Osteocyte (in vitro differentiated cells): ENCODE measurements at regions not wholly inside any gene's neighbourhood (a gene's known extent, or its start where the extent isn't known, plus 50 kb on each side); places are given as distances from the start of the nearest gene placed in this dataset.

ENCODE experiments used
- DNase-seq: peaks from one replicate; pipeline ENCODE4 v3.0.0; 2021; ENCODE audit warnings: mixed read lengths; ENCODE audit not compliant: unreplicated experiment; ENCODE audit errors: extremely low spot score
- H3K27ac Mint-ChIP-seq: one replicate; pipeline ENCODE4 v1.8.0; 2021; ENCODE audit warnings: mild to moderate bottlenecking, mixed read lengths; ENCODE audit not compliant: unreplicated experiment
- H3K27me3 Mint-ChIP-seq: one replicate; pipeline ENCODE4 v1.8.0; 2021; ENCODE audit warnings: mixed read lengths; ENCODE audit not compliant: unreplicated experiment
- H3K36me3 Mint-ChIP-seq: one replicate; pipeline ENCODE4 v1.8.0; 2021; ENCODE audit warnings: mixed read lengths; ENCODE audit not compliant: unreplicated experiment
- H3K4me1 Mint-ChIP-seq: one replicate; pipeline ENCODE4 v1.8.0; 2021; ENCODE audit warnings: mixed read lengths; ENCODE audit not compliant: unreplicated experiment
- H3K4me3 Mint-ChIP-seq: one replicate; pipeline ENCODE4 v1.8.0; 2021; ENCODE audit warnings: mild to moderate bottlenecking, moderate library complexity, mixed read lengths; ENCODE audit not compliant: unreplicated experiment
- H3K9me3 Mint-ChIP-seq: one replicate; pipeline ENCODE4 v1.8.0; 2021; ENCODE audit warnings: mixed read lengths; ENCODE audit not compliant: unreplicated experiment
- TF ChIP-seq, protein P1 (sequence below): fragments of 200-600 bp; sonication (generic); IDR thresholded peaks from 2 replicates; pipeline ENCODE4 v1.5.0; 2021; ENCODE audit warnings: antibody characterized with exemption, mild to moderate bottlenecking, moderate library complexity

DNA sequence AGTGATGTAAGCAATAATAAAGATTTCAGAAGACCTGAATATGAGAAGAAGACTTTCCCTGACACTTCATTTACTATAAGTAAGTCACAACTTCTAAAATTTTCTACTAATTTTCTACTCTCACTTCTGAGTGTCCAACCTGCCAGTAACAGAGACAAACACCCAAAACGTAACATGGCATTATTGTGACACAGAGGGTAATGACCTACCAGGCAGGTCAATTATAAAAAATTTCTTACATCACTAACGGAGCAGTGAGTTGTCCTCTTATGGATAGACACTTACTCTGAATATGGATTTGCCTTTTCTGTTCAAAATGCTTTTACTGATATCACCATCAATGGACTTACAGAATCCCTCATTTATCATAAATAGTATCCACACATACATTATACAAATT lies 405.9 kb upstream of the MAGEB16 start:
- no peak overlapping the region for H3K27ac Mint-ChIP-seq
- no peaks in the 10 kb centered on the region for H3K36me3 Mint-ChIP-seq
- H3K27me3 Mint-ChIP-seq: peaks cover 2% of the 10 kb centered on the region
- H3K4me3 Mint-ChIP-seq: no peak overlapping the region
- TF ChIP-seq, protein P1, sequence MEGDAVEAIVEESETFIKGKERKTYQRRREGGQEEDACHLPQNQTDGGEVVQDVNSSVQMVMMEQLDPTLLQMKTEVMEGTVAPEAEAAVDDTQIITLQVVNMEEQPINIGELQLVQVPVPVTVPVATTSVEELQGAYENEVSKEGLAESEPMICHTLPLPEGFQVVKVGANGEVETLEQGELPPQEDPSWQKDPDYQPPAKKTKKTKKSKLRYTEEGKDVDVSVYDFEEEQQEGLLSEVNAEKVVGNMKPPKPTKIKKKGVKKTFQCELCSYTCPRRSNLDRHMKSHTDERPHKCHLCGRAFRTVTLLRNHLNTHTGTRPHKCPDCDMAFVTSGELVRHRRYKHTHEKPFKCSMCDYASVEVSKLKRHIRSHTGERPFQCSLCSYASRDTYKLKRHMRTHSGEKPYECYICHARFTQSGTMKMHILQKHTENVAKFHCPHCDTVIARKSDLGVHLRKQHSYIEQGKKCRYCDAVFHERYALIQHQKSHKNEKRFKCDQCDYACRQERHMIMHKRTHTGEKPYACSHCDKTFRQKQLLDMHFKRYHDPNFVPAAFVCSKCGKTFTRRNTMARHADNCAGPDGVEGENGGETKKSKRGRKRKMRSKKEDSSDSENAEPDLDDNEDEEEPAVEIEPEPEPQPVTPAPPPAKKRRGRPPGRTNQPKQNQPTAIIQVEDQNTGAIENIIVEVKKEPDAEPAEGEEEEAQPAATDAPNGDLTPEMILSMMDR: no peak
- DNase-seq: no peak
- H3K9me3 Mint-ChIP-seq: no peaks in the 10 kb centered on the region
- no peaks in the 10 kb centered on the region for H3K4me1 Mint-ChIP-seq

DNA sequence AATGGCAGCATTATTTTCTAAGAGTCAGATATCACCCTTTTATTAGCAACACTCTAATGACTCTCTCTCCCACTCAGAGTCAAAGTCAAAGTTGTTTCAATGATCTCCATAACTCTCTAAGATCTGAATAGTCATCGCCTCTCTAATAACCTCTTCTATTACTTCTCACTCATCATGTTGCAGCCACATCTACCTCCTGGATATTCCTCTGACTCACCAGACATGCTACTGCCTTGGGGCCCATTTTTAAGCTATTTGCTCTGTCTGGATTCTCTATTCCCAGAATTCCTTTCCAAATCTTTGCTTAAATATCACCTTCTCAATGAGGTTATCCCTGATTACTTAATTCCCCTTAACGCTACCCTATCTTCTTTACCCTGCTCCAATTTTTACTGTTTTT lies 391.8 kb upstream of the MAGEB16 start:
- Mint-ChIP-seq H3K9me3 (peaks cover 8% of the 10 kb centered on the region), H3K36me3 (no peaks in the 10 kb centered on the region), H3K4me3 (no peak overlapping the region), H3K4me1 (no peaks in the 10 kb centered on the region), H3K27me3 (peaks cover 5% of the 10 kb centered on the region), H3K27ac (no peak overlapping the region)
- TF ChIP-seq, protein P1: no peak
- DNase-seq: no peak

DNA sequence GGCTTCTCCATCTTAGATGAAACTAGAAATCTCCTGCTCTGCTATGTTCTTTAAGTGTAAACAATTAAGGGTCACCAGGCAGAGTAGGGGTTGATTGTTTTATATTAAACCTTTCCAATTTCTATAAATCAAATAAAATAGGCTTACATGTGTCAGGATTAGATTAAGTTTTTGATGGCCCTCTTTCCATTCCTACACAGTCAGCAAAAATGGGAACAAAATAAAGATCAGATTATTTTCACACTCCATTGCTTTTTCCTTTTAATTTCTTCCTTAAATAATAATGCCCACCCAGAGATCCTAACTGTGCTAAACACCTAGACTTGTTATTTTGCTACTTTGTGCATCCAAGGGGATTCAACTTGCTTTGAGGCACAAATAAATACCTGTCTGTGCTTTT lies 381.4 kb upstream of the MAGEB16 start:
- Mint-ChIP-seq H3K27me3 (no peaks in the 10 kb centered on the region), H3K36me3 (no peaks in the 10 kb centered on the region), H3K4me3 (no peak overlapping the region), H3K9me3 (peaks cover 14% of the 10 kb centered on the region), H3K4me1 (no peaks in the 10 kb centered on the region), H3K27ac (no peak overlapping the region)
- DNase-seq: no peak
- TF ChIP-seq, protein P1: no peak

DNA sequence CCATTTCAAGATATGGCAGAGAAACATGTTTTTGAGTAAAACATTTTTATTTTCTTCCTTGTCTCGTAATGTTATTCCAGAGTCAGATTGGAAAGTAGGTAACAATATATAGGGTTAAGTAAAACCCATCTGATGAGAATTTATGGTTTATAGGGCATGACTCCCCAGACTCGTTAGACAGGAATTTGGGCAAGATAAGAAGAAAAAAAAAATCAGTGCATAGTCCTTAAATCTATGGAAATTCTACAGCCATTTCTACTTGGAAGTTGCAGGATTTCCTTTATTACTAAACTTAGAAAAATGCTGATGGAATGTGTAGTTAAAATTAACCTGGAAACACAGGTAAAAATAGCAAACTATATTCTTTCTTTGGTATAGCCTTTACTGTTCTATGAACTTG lies 366.1 kb upstream of the MAGEB16 start:
- no peaks in the 10 kb centered on the region for H3K4me1 Mint-ChIP-seq
- no peaks in the 10 kb centered on the region for H3K36me3 Mint-ChIP-seq
- no peak overlapping the region for H3K27ac Mint-ChIP-seq
- no peak overlapping the region for H3K4me3 Mint-ChIP-seq
- H3K27me3 Mint-ChIP-seq: no peaks in the 10 kb centered on the region
- TF ChIP-seq, protein P1: no peak
- peaks cover 21% of the 10 kb centered on the region for H3K9me3 Mint-ChIP-seq
- DNase-seq: no peak

DNA sequence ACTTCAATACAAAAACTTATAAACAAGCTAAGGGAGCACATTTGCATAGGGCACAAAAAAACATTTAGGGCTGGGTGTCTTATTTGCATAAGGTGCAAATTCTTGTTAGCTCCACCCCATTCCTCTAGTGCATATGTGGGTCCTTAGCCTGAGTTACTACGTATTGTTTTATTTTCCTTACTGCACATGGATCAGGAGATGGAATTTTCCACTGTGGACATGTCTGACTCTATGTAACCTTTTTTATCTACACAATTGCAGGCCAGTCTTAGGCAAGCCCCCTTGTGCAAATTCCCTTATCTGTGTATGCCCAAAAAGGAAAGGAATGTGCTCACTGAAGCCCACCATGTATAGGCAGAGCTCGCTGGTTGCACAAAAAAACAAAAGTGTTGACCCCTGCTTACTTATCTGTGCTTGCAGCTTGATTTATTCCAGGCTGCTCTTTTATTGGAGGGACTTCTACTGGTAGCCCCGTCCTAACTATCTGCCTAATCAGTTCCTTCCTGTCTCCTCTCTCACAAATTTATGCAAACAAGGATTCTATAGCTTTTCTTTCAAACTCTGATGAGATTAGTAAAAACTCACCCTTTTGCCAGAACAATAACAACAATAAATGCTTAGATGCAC lies 359.0 kb upstream of the MAGEB16 start:
- TF ChIP-seq, protein P1: no peak
- Mint-ChIP-seq H3K4me1 (no peaks in the 10 kb centered on the region), H3K9me3 (peaks cover 36% of the 10 kb centered on the region), H3K27me3 (no peaks in the 10 kb centered on the region), H3K4me3 (no peak overlapping the region), H3K36me3 (no peaks in the 10 kb centered on the region), H3K27ac (no peak overlapping the region)
- no peak for DNase-seq
